Stimulated activated CD8-positive, alpha-beta memory T cell treated with anti-CD3 and anti-CD28 coated beads, Interleukin-4, amount 100 ng/mL, for 24 hours (primary cell): ENCODE measurements at regions not wholly inside any gene's neighbourhood (a gene's known extent, or its start where the extent isn't known, plus 50 kb on each side); places are given as distances from the start of the nearest gene placed in this dataset.

ENCODE experiments used
- DNase-seq: peaks from one replicate; pipeline ENCODE4 v3.0.0-alpha.2; 2020; ENCODE audit warnings: low read depth

GRCh38 chr9:107211284-107211923, 71.7 kb upstream of the RAD23B start:
- no peak for DNase-seq

- no peak for DNase-seq
Observed at GRCh38 chr9:107212613-107213012, 70.5 kb upstream of the RAD23B start.

DNA sequence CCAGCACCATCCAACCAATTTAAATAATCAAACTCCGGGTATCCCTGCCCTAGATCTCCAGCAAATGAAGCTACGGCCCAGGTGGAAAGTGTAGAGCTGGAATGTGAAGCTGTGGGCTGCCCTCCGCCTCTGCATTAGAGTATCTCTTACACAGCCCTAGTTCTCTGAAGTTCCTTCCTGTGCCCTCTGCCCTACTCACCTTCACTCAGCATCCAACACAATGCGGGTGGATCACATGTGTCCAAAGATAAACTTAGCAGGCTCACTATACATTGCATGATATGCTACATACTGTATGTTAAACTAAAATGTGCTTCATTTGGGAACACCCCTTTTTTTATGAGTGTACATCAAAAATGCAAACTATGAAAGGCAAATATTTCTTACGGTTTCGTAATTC, 70.0 kb upstream of the RAD23B start:
- DNase-seq, result no peak

DNA sequence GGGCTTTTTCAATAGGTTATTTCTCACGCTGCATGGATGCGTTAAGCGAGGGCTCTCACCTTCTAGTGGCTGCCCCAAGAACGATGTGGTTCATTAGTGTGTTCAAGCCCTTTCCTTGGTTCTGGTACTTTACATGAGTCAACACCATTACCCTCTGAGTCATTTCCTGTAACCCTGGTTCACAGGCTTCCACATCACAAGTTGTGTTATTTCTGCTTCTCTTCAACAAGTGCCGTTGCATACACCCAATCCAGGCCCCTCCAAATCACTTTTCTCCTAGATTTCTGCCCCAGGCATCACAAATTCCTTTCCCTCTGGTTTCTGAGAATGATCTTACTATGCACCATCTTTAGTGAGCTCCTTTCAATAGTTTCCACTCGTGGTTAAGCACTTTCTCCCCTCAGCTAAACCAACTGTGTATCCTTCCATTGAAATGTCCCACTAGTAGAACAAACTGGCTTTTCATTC, 69.5 kb upstream of the RAD23B start:
- DNase-seq, result peak; percentile 6

GRCh38 chr9:107214381-107214780, 68.7 kb upstream of the RAD23B start:
- DNase-seq, result no peak

- no peak for DNase-seq
Observed at GRCh38 chr9:107214915-107215314, 68.2 kb upstream of the RAD23B start.

GRCh38 chr9:107215381-107215780, 67.7 kb upstream of the RAD23B start:
- DNase-seq, result no peak

GRCh38 chr9:107216329-107216728, 66.8 kb upstream of the RAD23B start:
- no peak for DNase-seq

- DNase-seq, result no peak
Observed at GRCh38 chr9:107218829-107219485, 64.1 kb upstream of the RAD23B start.

DNA sequence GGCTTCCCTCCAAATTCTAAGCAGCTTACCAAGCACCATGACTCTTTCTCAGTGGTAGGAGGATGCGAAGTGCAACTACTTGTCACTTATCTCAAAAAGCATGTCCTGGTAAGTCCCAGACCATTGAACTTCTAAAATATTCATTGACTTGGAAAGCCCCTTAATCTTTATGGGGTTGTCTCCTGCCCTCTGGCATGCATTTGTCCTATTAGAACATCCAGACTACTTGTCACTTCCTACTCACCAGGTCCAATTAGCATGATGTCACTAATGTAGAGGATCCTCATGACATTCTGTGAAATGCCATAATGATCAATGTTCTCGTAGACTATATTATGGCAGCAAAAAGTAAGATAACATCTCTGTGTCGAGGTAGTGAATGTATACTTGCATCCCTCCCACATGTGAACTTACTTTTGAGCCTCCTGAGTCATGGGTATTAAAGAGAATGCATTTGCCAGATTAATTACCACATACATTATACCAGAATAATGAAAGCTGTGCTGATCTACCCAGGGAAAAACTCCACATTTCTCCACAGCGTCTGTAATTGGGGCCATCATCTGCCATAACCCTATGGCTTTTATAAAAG, 63.5 kb upstream of the RAD23B start:
- DNase-seq, result no peak

DNA sequence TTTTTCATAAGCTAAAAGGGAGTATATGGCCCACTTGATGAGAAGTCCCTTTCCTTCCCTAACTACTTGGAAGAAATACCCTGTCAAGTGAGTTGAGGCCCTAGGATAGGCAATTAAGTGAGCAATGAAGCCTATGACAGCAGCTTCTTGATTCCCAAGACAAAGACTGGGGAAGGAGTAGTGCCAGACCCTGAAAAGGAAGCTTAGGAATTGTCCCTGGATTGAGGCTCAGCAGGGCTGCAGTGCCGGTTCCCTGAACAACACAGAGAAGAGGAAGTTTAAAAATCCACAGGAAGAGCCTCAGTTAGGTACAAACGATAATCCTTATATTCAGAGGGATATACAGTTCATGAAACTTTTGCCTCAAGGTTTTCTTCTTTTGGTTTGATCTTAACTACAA, 61.8 kb upstream of the RAD23B start:
- no peak for DNase-seq

DNA sequence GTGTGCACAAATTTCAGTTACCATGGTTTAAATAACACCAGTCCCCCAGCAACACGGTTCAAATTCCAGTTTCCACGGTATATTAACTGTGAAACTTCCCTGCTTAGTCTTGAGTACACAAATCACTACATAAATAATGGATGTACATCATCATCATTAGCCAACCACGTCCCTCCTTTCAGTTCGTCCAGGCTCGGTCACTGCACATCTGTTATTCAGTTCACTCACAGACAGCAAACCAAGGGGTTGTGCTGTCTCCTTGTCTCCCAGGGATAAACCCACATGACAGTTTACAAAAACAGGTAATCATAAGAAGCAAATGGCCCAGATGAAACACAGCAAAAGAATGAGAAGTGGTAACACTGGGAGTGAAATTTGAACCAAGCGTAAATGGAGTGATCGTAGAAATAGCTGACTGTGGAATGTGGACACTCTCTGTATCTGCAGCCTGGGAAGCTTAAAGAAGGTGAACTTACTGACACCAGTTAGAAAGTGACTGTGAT, 61.0 kb upstream of the RAD23B start:
- no peak for DNase-seq

DNA sequence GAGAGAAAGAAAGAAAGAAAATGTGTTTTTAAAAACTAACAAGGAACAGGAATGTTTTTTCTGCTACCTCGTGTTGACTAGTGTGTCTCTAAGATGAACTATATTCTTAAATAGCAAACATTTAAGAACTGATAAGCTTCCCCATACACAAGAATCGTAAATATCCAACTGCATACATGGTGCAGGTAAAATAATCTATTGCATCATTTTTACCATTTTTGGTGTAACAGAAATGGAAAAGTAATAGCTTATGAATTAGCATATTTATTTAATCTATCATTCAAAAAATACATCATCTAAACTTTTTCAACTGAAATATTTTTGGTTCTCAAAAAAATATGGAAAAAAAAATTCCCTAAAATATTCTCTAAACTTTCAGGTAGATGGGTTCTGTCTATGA, 59.7 kb upstream of the RAD23B start:
- no peak for DNase-seq

DNA sequence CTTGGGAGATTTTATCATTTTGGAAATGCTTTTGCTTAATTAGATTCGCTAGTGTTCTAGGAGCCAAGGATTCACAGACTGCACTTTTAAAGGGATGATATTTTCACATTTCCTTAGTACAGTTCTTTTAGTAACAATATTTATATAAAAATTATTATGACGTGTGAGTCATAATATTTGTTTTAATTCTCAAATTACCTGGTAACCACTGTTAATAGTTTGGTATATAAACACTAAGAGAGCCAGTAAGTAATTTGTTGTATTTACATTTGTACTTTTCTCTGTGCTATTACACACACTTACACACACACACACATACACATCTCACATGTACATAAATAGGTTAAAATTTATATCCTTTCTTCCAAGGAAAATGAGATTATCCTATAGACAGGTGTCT, 58.8 kb upstream of the RAD23B start:
- DNase-seq, result no peak

GRCh38 chr9:107226421-107226820, 56.7 kb upstream of the RAD23B start:
- no peak for DNase-seq

DNA sequence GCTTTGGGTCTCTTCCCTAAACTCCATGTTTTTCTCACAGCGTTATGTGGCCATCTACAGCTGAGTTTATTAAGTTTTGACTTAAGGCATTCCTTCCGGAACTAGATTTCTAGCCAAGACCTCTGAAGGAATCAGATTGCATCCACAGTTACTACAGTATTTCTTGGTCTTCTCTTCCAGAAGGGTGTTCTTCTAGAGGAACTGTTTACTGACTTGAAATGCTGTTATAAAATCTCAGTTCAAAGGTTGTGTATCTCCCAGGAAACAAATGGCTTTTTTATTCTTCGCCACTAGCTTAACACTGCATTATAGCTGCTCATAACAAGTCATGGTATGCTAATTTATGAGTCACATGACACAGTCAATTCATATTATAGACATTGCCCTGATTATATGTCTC, 55.3 kb upstream of the RAD23B start:
- no peak for DNase-seq

GRCh38 chr9:107228496-107229039, 54.5 kb upstream of the RAD23B start:
- DNase-seq, result no peak

GRCh38 chr9:107229241-107229741, 53.8 kb upstream of the RAD23B start:
- no peak for DNase-seq
